Calu3 (cell line): ENCODE measurements at regions not wholly inside any gene's neighbourhood (a gene's known extent, or its start where the extent isn't known, plus 50 kb on each side); places are given as distances from the start of the nearest gene placed in this dataset.

Source experiments
- BruUV-seq: library from RNA; stranded (reverse); fragments of 400-500 nt; replicated peaks from 2 replicates; lab custom pipeline; 2021; lab: Mats Ljungman, UMichigan
- CTCF ChIA-PET: fragments of 300-600 bp; sonication (Branson Sonifier 250); formaldehyde crosslinking; loops from one replicate; lab custom pipeline; 2022; ENCODE audit warnings: antibody characterized with exemption; lab: Charles Lee
- DNase-seq: peaks from one replicate; pipeline ENCODE4 v3.0.0; 2022
- H3K27ac Mint-ChIP-seq: one replicate; pipeline ENCODE4 v1.8.0; 2022; ENCODE audit warnings: mixed read lengths; ENCODE audit not compliant: unreplicated experiment
- H3K27me3 Mint-ChIP-seq: one replicate; pipeline ENCODE4 v1.8.0; 2022; ENCODE audit warnings: mixed read lengths; ENCODE audit not compliant: unreplicated experiment
- H3K36me3 Mint-ChIP-seq: one replicate; pipeline ENCODE4 v1.8.0; 2022; ENCODE audit warnings: mild to moderate bottlenecking, moderate library complexity, mixed read lengths; ENCODE audit not compliant: insufficient read depth, unreplicated experiment
- H3K4me1 Mint-ChIP-seq: one replicate; pipeline ENCODE4 v1.8.0; 2022; ENCODE audit warnings: mild to moderate bottlenecking, low read depth, mixed read lengths; ENCODE audit not compliant: unreplicated experiment
- H3K4me3 Mint-ChIP-seq: one replicate; pipeline ENCODE4 v1.8.0; 2022; ENCODE audit warnings: mild to moderate bottlenecking, low read depth, moderate library complexity, mixed read lengths; ENCODE audit not compliant: unreplicated experiment
- H3K9me3 Mint-ChIP-seq: one replicate; pipeline ENCODE4 v1.8.0; 2022; ENCODE audit warnings: low read depth, mixed read lengths; ENCODE audit not compliant: unreplicated experiment
- CTCF ChIP-seq: fragments of 200-600 bp; IDR thresholded peaks from one replicate; pipeline ENCODE4 v1.8.0; 2022; ENCODE audit warnings: antibody characterized with exemption; ENCODE audit not compliant: unreplicated experiment
- intact Hi-C: fragments of 100-400 bp; cut with micrococcal nuclease; formaldehyde crosslinking; loops from one replicate; pipeline ENCODE4 v1.10.0; 2022; ENCODE audit not compliant: unreplicated experiment

- Mint-ChIP-seq H3K4me1 (peaks cover 9% of the 10 kb centered on the region), H3K4me3 (no peak overlapping the region), H3K9me3 (no peaks in the 10 kb centered on the region), H3K36me3 (no peaks in the 10 kb centered on the region), H3K27ac (no peak overlapping the region), H3K27me3 (no peaks in the 10 kb centered on the region)
- no TSS peak for BruUV-seq
- no peak for TF ChIP-seq CTCF
- DNase-seq, result no peak
- intact Hi-C loops, result no loop called here
- CTCF ChIA-PET, result no interaction called here
Measured at GRCh38 chr1:97004743-97005142, 283.2 kb downstream of the PTBP2 start.

- Mint-ChIP-seq H3K36me3 (no peaks in the 10 kb centered on the region), H3K27me3 (no peaks in the 10 kb centered on the region)
- CTCF ChIA-PET, result interaction anchor here (0.5 to 1.1 kb wide), 3 partner anchors 9 to 332 kb away, joined by 3 to 13 read pairs (median 3); no protein-coding TSS in a partner anchor
Measured at GRCh38 chr1:97006044-97006661, 284.6 kb downstream of the PTBP2 start.

GRCh38 chr1:97007840-97008604 lies 286.4 kb downstream of the PTBP2 start:
- H3K36me3 Mint-ChIP-seq, result no peaks in the 10 kb centered on the region
- DNase-seq, result no peak
- no peaks in the 10 kb centered on the region for H3K9me3 Mint-ChIP-seq
- BruUV-seq, result no TSS peak
- CTCF ChIA-PET, result no interaction called here
- TF ChIP-seq CTCF, result no peak
- intact Hi-C loops, result no loop called here
- H3K4me3 Mint-ChIP-seq, result no peak overlapping the region
- H3K27me3 Mint-ChIP-seq, result no peaks in the 10 kb centered on the region
- no peak overlapping the region for H3K27ac Mint-ChIP-seq
- peaks cover 9% of the 10 kb centered on the region for H3K4me1 Mint-ChIP-seq

More at GRCh38 chr1:97006044-97006661, 284.6 kb downstream of the PTBP2 start:
- BruUV-seq, result no TSS peak
- intact Hi-C loops, result no loop called here
- Mint-ChIP-seq H3K27ac (no peak overlapping the region), H3K9me3 (no peaks in the 10 kb centered on the region), H3K4me1 (peaks cover 9% of the 10 kb centered on the region), H3K4me3 (no peak overlapping the region)
- DNase-seq, result peak; percentile 79
- no peak for TF ChIP-seq CTCF

GRCh38 chr1:97010566-97011264 lies 289.1 kb downstream of the PTBP2 start:
- Mint-ChIP-seq H3K36me3 (no peaks in the 10 kb centered on the region), H3K4me1 (peaks cover 8% of the 10 kb centered on the region), H3K9me3 (no peaks in the 10 kb centered on the region), H3K4me3 (no peak overlapping the region), H3K27me3 (no peaks in the 10 kb centered on the region), H3K27ac (no peak overlapping the region)
- BruUV-seq, result no TSS peak
- TF ChIP-seq CTCF, result no peak
- intact Hi-C loops, result no loop called here
- CTCF ChIA-PET, result no interaction called here
- no peak for DNase-seq
